ENCODE measurements at regions not wholly inside any gene's neighbourhood (a gene's known extent, or its start where the extent isn't known, plus 50 kb on each side); places are given as distances from the start of the nearest gene placed in this dataset.

GRCh38 chr5:82855893-82856550 is 221.2 kb downstream of the TMEM167A start:
- H3K27me3 ChIP-seq = no peaks in the 10 kb centered on the region
- no peaks in the 10 kb centered on the region for H3K9me3 ChIP-seq
- no peak overlapping the region for H3K4me3 ChIP-seq
- no peaks in the 10 kb centered on the region for H3K36me3 ChIP-seq
- no peak overlapping the region for H3K27ac ChIP-seq
- no peaks in the 10 kb centered on the region for H3K4me1 ChIP-seq
- ATAC-seq (no peak), DNase-seq (peak in 1 of 4 donors; percentile 72)
- TF ChIP-seq, protein P1, sequence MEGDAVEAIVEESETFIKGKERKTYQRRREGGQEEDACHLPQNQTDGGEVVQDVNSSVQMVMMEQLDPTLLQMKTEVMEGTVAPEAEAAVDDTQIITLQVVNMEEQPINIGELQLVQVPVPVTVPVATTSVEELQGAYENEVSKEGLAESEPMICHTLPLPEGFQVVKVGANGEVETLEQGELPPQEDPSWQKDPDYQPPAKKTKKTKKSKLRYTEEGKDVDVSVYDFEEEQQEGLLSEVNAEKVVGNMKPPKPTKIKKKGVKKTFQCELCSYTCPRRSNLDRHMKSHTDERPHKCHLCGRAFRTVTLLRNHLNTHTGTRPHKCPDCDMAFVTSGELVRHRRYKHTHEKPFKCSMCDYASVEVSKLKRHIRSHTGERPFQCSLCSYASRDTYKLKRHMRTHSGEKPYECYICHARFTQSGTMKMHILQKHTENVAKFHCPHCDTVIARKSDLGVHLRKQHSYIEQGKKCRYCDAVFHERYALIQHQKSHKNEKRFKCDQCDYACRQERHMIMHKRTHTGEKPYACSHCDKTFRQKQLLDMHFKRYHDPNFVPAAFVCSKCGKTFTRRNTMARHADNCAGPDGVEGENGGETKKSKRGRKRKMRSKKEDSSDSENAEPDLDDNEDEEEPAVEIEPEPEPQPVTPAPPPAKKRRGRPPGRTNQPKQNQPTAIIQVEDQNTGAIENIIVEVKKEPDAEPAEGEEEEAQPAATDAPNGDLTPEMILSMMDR (IDR thresholded peaks at IDR 0.05) = no peak
- intact Hi-C loops (cut with DNase I) = no loop called here

GRCh38 chr5:82854956-82855355 is 222.2 kb downstream of the TMEM167A start:
- intact Hi-C loops (cut with DNase I) = no loop called here
- ATAC-seq = no peak
- Histone ChIP-seq H3K27ac (no peak overlapping the region), H3K9me3 (no peaks in the 10 kb centered on the region), H3K4me1 (no peaks in the 10 kb centered on the region), H3K27me3 (no peaks in the 10 kb centered on the region), H3K4me3 (no peak overlapping the region), H3K36me3 (no peaks in the 10 kb centered on the region)
- DNase-seq = no peak
- TF ChIP-seq, protein P1 (IDR thresholded peaks at IDR 0.05) = no peak

DNA sequence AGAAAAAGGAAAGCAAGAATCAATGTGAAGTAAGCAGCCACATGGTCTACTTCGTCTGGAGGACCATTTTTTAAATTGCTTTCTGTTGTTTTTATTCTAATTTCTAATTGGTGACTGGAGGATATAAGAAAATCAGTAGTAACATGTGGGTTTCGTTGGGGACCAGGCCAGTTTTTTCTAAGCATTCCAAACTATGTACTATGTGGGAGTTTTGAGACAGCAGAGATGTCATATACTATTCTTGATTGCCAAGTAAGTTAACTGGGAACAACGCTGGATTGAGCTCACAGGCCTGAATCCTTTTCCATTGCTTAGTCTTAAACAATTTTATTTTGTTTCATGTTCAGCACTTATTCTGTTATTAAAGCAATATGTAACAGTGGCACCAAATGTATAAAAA is 225.7 kb downstream of the TMEM167A start:
- H3K9me3 ChIP-seq = peaks cover 0 to 2% of the 10 kb centered on the region in 2 donors
- H3K4me1 ChIP-seq = no peaks in the 10 kb centered on the region
- DNase-seq (peak in 1 of 4 donors; percentile 71), ATAC-seq (no peak)
- no peaks in the 10 kb centered on the region for H3K36me3 ChIP-seq
- TF ChIP-seq, protein P1 (IDR thresholded peaks at IDR 0.05) = no peak
- no peak overlapping the region for H3K4me3 ChIP-seq
- intact Hi-C loops (cut with DNase I) = no loop called here
- H3K27me3 ChIP-seq = no peaks in the 10 kb centered on the region
- no peak overlapping the region for H3K27ac ChIP-seq

DNA sequence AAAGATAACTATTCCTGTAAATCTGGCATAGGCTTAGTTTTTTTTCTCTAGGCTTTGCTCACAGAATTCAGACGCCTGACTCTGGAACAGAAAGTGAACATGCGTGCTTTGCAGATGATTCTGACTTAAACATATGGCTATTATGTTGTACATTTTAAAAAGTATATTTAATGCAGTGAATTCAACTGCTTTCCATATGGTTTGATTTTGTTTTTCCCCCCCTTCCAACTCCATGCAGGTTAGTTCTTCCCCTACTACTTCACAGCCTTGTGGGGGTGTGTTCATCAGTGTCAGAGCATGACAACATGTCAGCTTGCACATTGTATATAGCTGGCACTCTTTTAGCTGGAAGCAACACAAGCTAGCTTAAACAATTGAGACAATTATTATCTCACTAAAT is 226.8 kb downstream of the TMEM167A start:
- ATAC-seq = no peak
- TF ChIP-seq, protein P1 (IDR thresholded peaks at IDR 0.05) = no peak
- no peaks in the 10 kb centered on the region for H3K36me3 ChIP-seq
- H3K4me1 ChIP-seq = no peaks in the 10 kb centered on the region
- DNase-seq = peak in 2 of 4 donors; percentile 77 to 80
- peaks cover 0 to 2% of the 10 kb centered on the region in 2 donors for H3K9me3 ChIP-seq
- H3K27me3 ChIP-seq = no peaks in the 10 kb centered on the region
- no peak overlapping the region for H3K4me3 ChIP-seq
- no peak overlapping the region for H3K27ac ChIP-seq
- intact Hi-C loops (cut with DNase I) = no loop called here

- no peak for ATAC-seq
- TF ChIP-seq, protein P1 (IDR thresholded peaks at IDR 0.05) = no peak
- Histone ChIP-seq H3K4me1 (no peaks in the 10 kb centered on the region), H3K27ac (no peak overlapping the region), H3K9me3 (peaks cover 0 to 2% of the 10 kb centered on the region in 2 donors), H3K4me3 (no peak overlapping the region), H3K36me3 (no peaks in the 10 kb centered on the region), H3K27me3 (no peaks in the 10 kb centered on the region)
- intact Hi-C loops (cut with DNase I) = no loop called here
- no peak for DNase-seq
These were observed 227.3 kb downstream of the TMEM167A start for GRCh38 chr5:82849885-82850284.
